HL-60/S4 (cell line): ENCODE measurements at regions not wholly inside any gene's neighbourhood (a gene's known extent, or its start where the extent isn't known, plus 50 kb on each side); places are given as distances from the start of the nearest gene placed in this dataset.
"Not testable (repeated sequence)": the region's sequence is repeated elsewhere in the genome, so short reads cannot be mapped to it uniquely, and the experiment has no call there.

Experiments used
- in situ Hi-C: fragments of 300-500 bp; cut with MboI; formaldehyde crosslinking; loops from 2 replicates; pipeline ENCODE4 v1.14.3; 2022; ENCODE audit warnings: low sequenced_read_pairs

DNA sequence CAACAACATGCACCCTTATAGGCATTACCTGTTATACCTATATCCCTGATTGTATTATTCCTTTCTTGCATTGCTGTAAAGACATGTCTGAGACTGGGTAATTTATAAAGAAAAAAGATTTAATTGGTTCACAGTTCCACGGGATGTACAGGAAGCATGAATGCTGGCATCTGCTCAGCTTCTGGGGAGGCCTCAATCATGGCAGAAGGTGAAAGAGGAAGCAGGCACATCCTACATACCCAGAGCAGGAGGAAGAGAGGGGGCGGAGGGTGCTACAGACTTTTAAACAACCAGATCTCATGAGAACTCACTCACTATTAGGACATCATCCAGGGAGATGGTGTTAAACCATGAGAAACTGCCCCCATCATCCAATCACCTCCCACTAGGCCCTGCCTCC is 191.7 kb upstream of the SPHKAP start:
- in situ Hi-C loops = no loop called here

- in situ Hi-C loops = no loop called here
Observed at GRCh38 chr2:228372212-228372611, 190.7 kb upstream of the SPHKAP start.

DNA sequence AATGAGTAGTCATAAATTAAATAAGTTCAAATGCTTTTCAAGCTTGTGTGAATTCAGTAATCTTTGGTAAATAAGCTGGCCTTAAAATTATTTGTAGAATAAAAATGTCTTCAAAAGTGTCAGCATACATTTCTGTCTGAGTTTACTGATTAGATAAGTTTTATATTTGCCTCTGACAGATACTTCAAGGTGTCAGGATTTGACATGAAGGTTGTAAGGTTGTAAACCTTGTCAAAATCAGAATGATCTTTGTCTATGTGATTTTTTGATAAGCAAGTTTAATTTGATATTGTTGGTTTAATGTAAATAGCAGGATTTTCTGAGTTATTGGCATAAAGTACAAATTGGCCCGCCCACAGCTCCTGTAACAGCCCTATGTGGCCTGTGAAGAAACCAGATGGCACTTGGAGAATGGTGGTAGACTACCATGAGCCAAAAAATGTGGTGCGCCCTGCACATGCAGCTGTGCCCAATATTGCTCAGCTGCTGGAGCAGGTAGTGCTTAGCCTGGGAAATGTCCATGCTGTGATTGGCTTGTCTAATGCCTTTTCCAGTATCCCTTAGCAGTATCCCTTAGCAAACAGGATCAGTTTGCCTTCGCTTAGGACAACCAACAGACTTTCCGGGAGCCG is 188.0 kb upstream of the SPHKAP start:
- in situ Hi-C loops = no loop called here

DNA sequence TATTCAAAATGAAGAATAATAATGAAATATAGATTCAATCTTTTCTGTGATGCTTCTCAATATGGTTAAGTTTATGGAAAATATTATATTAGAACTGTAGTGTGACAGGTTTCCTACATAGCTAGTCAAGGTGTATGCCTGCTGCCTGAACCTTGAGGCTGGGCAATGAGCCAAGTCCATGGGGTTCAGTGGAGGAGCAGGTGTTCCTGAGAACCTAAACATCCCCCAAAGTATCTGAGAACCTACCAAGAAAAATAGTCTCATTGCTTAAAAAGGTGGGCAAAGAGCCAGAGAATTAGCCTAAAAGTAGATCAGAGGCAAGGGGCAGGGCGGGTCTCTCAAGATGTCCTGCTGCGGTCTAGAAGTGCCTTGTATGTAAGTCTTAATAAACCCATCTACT is 185.9 kb upstream of the SPHKAP start:
- in situ Hi-C loops = no loop called here

GRCh38 chr2:228359473-228359872 is 178.0 kb upstream of the SPHKAP start:
- in situ Hi-C loops = no loop called here

DNA sequence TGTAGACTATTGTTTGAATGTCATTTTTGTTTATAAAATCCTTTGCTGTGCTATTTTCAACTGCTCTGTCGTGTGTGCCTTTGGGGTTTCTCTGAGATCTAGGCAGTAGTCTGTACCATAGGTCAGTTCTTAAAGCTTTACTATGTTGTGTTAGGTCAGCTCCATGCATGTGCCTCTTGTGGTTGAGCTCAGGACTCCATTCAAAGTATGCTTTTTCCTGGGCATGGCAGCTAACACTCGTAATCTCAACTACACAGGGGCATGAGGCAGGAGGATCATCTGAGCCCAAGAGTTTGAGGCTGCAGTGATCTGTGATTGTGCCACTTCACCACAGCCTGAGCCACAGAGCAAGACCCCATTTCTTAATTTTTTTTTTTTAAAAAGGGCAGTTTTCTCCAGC is 174.4 kb upstream of the SPHKAP start:
- in situ Hi-C loops = no loop called here

GRCh38 chr2:228352980-228353379 is 171.5 kb upstream of the SPHKAP start:
- in situ Hi-C loops = not testable (repeated sequence)

DNA sequence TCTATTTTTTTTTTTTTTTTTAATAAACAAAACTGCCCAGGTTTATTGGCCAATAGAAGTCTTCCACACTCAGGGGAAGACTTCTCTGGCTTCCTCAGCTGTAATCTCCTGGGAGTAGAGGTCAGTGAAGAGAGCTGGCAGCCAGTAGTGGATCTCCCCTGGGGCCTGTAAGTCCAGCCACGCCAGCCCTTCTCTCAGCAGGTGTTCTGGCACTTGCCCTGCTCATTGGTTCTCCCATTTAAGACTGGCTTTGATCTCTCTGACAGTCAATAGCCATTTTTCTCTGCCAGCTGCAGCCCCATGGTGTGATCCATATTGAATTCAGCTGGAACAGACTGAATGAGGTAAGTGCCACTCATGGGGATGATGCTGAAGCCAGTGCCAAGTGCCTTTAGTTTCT is 170.6 kb upstream of the SPHKAP start:
- in situ Hi-C loops = no loop called here

- in situ Hi-C loops = no loop called here
Observed at GRCh38 chr2:228348516-228349064, 167.1 kb upstream of the SPHKAP start.

DNA sequence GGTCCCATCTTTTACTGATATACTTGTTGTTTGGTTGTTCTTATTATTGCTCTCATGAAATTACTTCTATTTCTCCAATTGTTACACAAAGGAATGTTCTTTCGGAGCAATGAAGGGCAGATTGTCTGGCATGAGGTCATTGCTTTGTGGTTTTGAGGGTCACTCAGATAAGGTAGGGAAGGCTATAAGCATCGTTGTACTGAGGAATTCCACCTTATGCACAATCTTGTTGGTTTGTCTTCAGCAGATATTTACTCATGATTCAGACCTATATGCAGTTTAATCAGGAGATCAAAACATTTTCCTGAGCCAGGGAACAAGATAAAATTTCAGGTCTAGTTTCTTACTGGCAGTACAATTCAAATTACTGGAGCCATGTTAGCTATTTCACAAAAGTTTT is 163.0 kb upstream of the SPHKAP start:
- in situ Hi-C loops = no loop called here

GRCh38 chr2:228339525-228339924 is 158.0 kb upstream of the SPHKAP start:
- in situ Hi-C loops = no loop called here

- in situ Hi-C loops = no loop called here
Observed at GRCh38 chr2:228334180-228334579, 152.7 kb upstream of the SPHKAP start.

- in situ Hi-C loops = no loop called here
Observed at GRCh38 chr2:228329282-228329681, 147.8 kb upstream of the SPHKAP start.

DNA sequence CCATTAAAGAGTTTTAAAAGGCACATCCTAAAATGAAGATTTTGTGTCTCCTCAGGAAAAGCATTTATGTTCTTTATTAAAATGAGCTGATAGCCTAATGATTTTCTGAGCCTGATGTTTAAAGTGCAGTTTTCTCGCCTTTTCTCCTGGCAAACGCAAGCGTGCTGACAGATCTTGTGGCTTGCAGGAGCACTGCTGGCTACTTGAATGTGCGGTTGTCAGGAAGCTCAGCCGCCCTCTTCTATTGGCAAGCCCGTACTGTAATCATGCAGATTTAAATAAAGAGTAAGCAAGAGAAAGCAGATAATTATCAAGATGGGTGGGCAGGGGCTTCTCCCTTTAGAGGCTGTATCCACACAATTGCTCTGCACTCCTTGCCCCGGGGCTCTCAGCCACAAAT is 139.5 kb upstream of the SPHKAP start:
- in situ Hi-C loops = no loop called here

- in situ Hi-C loops = no loop called here
Observed at GRCh38 chr2:228318218-228318617, 136.7 kb upstream of the SPHKAP start.

GRCh38 chr2:228312172-228312571 is 130.7 kb upstream of the SPHKAP start:
- in situ Hi-C loops = no loop called here

DNA sequence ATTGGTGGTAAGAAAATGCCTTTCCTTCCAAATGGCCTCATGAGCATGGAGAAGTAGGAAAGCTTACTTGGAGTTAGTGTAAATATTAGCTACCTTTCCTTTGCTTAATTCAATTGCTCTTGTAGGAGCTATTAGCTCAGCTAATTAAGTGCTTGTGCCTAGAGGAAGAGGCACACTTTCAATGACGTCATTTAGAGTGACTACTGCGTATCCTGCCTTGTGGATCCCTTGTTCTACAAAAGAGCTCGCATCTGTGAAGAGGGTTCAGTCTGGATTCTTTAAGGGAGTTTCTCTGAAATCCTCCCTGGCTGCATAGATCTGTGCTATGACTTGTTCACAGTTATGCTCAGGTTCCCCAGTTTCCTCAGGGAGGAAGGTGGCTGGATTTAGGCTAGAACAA is 122.5 kb upstream of the SPHKAP start:
- in situ Hi-C loops = no loop called here

DNA sequence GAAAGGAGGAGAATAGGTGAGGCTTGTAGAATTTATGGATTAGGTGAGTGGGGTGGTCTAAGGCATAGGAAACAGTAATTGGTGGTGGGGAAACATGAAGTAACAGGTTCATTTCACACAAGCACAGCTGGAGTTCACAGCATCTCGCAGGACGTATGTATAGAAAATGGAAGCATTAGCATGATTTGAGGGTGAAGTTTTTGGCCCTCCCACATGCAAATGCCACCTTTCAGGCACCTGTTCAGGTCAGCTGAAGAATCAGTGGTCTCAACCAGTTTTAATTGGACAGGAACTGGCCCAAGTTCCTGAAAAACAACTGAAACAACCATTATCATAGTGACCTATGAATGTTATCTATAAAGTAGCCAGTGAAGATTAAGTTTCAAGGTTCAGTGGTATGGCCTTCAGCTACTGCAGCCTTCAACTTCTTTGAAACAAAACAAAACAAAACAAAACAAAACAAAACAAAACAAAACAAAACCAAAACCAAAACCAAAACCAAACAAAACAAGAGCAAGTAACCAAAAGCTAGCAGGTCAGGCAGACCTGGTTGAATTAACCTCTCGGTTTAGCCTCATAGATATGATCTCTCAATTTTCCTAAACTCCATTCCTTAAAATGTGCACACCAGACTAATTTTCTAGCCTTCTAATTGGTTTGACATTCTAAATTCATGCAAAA is 102.1 kb upstream of the SPHKAP start:
- in situ Hi-C loops = no loop called here

DNA sequence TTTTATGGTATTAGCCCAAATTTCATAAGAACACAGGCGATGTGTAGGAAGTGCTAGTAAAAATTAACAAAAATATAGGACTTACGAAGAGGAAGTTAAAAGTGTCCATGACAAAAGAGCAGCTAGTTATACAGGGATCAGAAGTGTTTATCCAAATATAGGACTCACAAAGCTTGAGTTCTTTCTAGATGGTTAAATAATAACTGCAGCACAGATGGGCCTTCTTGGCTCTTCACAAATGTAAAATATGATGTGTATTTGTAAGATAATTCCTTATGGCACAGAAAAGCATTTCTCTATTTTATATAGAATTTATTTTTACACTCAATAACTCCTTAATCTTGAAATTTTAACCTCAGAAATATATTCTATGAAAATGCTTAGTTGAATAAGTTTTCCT is 100.9 kb upstream of the SPHKAP start:
- in situ Hi-C loops = no loop called here

DNA sequence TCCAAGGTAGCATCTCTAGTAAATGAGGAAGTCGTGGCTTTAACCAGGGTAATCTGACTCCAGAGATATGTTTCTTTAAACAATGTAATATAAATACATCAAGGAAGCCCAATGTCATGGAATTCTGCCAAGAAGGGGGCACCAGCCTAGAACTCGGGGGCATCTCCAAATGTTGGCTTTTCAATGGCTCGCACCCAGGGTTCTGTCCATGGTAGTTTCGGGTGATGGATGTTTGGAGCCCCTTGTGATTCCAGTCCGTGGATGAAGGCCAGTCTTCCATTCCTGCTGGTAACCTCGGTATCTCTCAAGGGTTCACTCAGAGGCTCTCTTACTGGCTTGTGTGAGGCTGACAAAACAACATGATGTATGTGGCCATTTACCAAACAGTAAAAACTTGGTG is 91.7 kb upstream of the SPHKAP start:
- in situ Hi-C loops = no loop called here

- in situ Hi-C loops = no loop called here
Observed at GRCh38 chr2:228269351-228269750, 87.9 kb upstream of the SPHKAP start.

DNA sequence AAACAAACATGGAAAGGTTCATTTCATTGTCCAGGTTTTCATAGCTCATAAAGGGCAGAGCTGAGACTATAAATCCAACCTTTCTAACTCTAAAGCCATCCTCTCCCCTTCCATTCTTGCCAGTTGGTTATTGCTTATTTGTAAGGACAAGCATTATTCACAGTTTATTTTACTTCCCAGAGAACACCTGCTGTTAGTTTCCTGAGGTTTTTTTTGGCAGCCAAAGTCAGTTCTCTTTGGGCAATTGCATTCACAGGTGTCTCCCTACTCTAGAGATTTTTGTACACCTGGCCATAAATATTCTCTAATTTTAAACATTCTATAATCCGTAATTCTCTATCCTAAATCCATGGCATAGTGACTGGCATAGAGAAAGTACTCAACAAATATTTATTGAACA is 87.3 kb upstream of the SPHKAP start:
- in situ Hi-C loops = no loop called here

- in situ Hi-C loops = no loop called here
Observed at GRCh38 chr2:228268301-228268700, 86.8 kb upstream of the SPHKAP start.
